HepG2 (cell line): ENCODE measurements at regions not wholly inside any gene's neighbourhood (a gene's known extent, or its start where the extent isn't known, plus 50 kb on each side); places are given as distances from the start of the nearest gene placed in this dataset.

Experiments used
- ATAC-seq: fragments of 200-7000 bp; cut with Tn5 transposase; 3 replicates; pipeline ENCODE4 v1.9.1; 2020; ENCODE audit warnings: mild to moderate bottlenecking, moderate library complexity
- BruUV-seq: library from RNA; stranded (reverse); fragments of 400-500 nt; replicated peaks from 2 replicates; lab custom pipeline; 2021; lab: Mats Ljungman, UMichigan
- CTCF ChIA-PET: fragments of 300-600 bp; formaldehyde crosslinking; extraction: SDS; loops from one replicate; lab custom pipeline; 2021; ENCODE audit warnings: low total read pairs, inconsistent platforms, low intra/inter-chr PET ratio; lab: Yijun Ruan, JAX
- POLR2A ChIA-PET: fragments of 350-600 bp; sonication (Branson Sonifier 250); formaldehyde crosslinking; loops from one replicate; lab custom pipeline; 2020; ENCODE audit warnings: antibody characterized with exemption, inconsistent platforms; lab: Yijun Ruan, JAX
- DNase-seq: peaks from one replicate; pipeline ENCODE4 v3.0.0-alpha.2; 2015; ENCODE audit warnings: low spot score
- FAIRE-seq: peaks from 3 replicates; lab custom pipeline; 2011; peaks lifted over from hg19 to GRCh38; lab: Jason Lieb, UNC
- H2AFZ ChIP-seq: one replicate; pipeline ENCODE4 v1.6.1; 2011; ENCODE audit warnings: low read length, inconsistent platforms
- H3K27ac ChIP-seq: fragments of 300-600 bp; 3 replicates; pipeline ENCODE4 v1.8.0; 2011; ENCODE audit warnings: mixed run types, mild to moderate bottlenecking, mixed read lengths, low read length, inconsistent platforms; ENCODE audit not compliant: insufficient read depth; ENCODE audit errors: extremely low read length
- H3K27me3 ChIP-seq, 2 experiments: fragments of 200-600 bp in 1 of 2; 2 replicates in 1 of 2; 3 replicates in 1 of 2; pipeline versions ENCODE4 v1.6.0 to v1.8.0; 2011; ENCODE audit warnings: low read length in 2 of 2, mild to moderate bottlenecking in 2 of 2, moderate library complexity in 2 of 2, inconsistent platforms in 1 of 2; ENCODE audit not compliant: insufficient read depth in 2 of 2, control insufficient read depth in 1 of 2
- H3K36me3 ChIP-seq, 2 experiments: fragments of 200-600 bp in 1 of 2; replicated peaks in 1 of 2; 2 replicates in 1 of 2; 3 replicates in 1 of 2; pipeline versions ENCODE4 v1.5.1 to v1.8.0; 2011; ENCODE audit warnings: low read length in 2 of 2, inconsistent platforms in 1 of 2; ENCODE audit not compliant: insufficient read depth in 2 of 2, control insufficient read depth in 1 of 2
- H3K4me1 ChIP-seq: 2 replicates; pipeline ENCODE4 v1.5.1; 2012; ENCODE audit warnings: low read length, inconsistent platforms; ENCODE audit not compliant: insufficient read depth
- H3K4me2 ChIP-seq: 2 replicates; pipeline ENCODE4 v1.6.0; 2011; ENCODE audit warnings: low read depth, low read length, inconsistent platforms
- H3K4me3 ChIP-seq, 3 experiments: fragments of 200-600 bp in 1 of 3; sonication (generic), shearing (Covaris generic) in 1 of 3; replicated peaks in 1 of 3; 2 replicates each; pipeline ENCODE4 v1.5.1; 2011 to 2016; ENCODE audit warnings: low read length in 3 of 3, inconsistent platforms in 2 of 3, low read depth in 2 of 3, mild to moderate bottlenecking in 2 of 3, control low read depth in 1 of 3, mixed read lengths in 1 of 3; ENCODE audit not compliant: insufficient read depth in 1 of 3
- H3K79me2 ChIP-seq: one replicate; pipeline ENCODE4 v1.6.1; 2011; ENCODE audit warnings: low read length, inconsistent platforms; ENCODE audit not compliant: insufficient read depth
- H3K9ac ChIP-seq: 2 replicates; pipeline ENCODE4 v1.6.0; 2011; ENCODE audit warnings: mild to moderate bottlenecking, low read depth, low read length, inconsistent platforms; ENCODE audit not compliant: insufficient read depth
- H3K9me3 ChIP-seq: 2 replicates; pipeline ENCODE4 v1.5.1; 2012; ENCODE audit warnings: mild to moderate bottlenecking, low read length
- H4K20me1 ChIP-seq: 2 replicates; pipeline ENCODE4 v1.6.0; 2011; ENCODE audit warnings: inconsistent platforms, mild to moderate bottlenecking, low read length, moderate library complexity; ENCODE audit not compliant: insufficient read depth
- CBX1 ChIP-seq: IDR thresholded peaks from one replicate; pipeline ENCODE4 v1.6.1; 2016; ENCODE audit warnings: antibody characterized with exemption, low read depth
- FOSL2 ChIP-seq: sonication (generic); formaldehyde crosslinking; IDR thresholded peaks from 2 replicates; pipeline ENCODE4 v1.4.0; 2020; ENCODE audit warnings: missing genetic modification reagents
- ISX ChIP-seq: sonication (generic); formaldehyde crosslinking; conservative IDR thresholded peaks from 2 replicates; pipeline ENCODE4 v1.5.0; 2020; ENCODE audit warnings: missing genetic modification reagents
- KDM6A ChIP-seq: IDR thresholded peaks from 2 replicates; pipeline ENCODE4 v1.6.1; 2016; ENCODE audit warnings: low read depth
- KLF16 ChIP-seq, 2 experiments: sonication (generic) in 1 of 2; formaldehyde crosslinking in 1 of 2; IDR thresholded peaks; 2 replicates each; pipeline versions ENCODE4 v1.6.1 to v1.8.0; 2016 to 2023; ENCODE audit warnings: missing genetic modification reagents in 2 of 2, missing compliant biosample characterization in 1 of 2
- PHB2 ChIP-seq: fragments of 450-650 bp; IDR thresholded peaks from 2 replicates; pipeline ENCODE4 v1.6.1; 2018; ENCODE audit not compliant: partially characterized antibody
- THAP11 ChIP-seq: IDR thresholded peaks from 2 replicates; pipeline ENCODE4 v1.6.1; 2016; ENCODE audit warnings: missing biosample characterization, missing genetic modification reagents
- ZKSCAN1 ChIP-seq: fragments of 150-350 bp; IDR thresholded peaks from 2 replicates; pipeline ENCODE4 v1.6.1; 2014; ENCODE audit warnings: low read length
- ZNF235 ChIP-seq: sonication (generic); formaldehyde crosslinking; IDR thresholded peaks from 2 replicates; pipeline ENCODE4 v1.8.1; 2023; ENCODE audit warnings: mild to moderate bottlenecking, missing genetic modification reagents, borderline replicate concordance
- ZNF24 ChIP-seq: fragments of 450-650 bp; IDR thresholded peaks from 2 replicates; pipeline ENCODE4 v1.6.1; 2017; ENCODE audit warnings: antibody characterized with exemption, mild to moderate bottlenecking
- ZNF34 ChIP-seq: sonication (generic); formaldehyde crosslinking; IDR thresholded peaks from 2 replicates; pipeline ENCODE4 v1.4.0; 2020; ENCODE audit warnings: mild to moderate bottlenecking, missing genetic modification reagents, borderline replicate concordance
- ZNF468 ChIP-seq: sonication (generic); formaldehyde crosslinking; IDR thresholded peaks from 2 replicates; pipeline ENCODE4 v1.8.0; 2022; ENCODE audit warnings: mild to moderate bottlenecking, moderate library complexity, missing genetic modification reagents
- ZNF720 ChIP-seq: sonication (generic); formaldehyde crosslinking; IDR thresholded peaks from 2 replicates; pipeline ENCODE4 v1.4.0; 2020; ENCODE audit warnings: missing genetic modification reagents
- ZNF737 ChIP-seq: sonication (generic); formaldehyde crosslinking; IDR thresholded peaks from 2 replicates; pipeline ENCODE4 v1.5.0; 2020; ENCODE audit warnings: missing genetic modification reagents, mild to moderate bottlenecking, borderline replicate concordance
- WGBS: methylation state at CpG from one replicate; pipeline ENCODE4 v1.1.6; 2017; ENCODE audit warnings: low lambda C conversion rate; 5-methylcytosine and 5-hydroxymethylcytosine counted together
- in situ Hi-C: cut with HindIII; loops from 2 replicates; pipeline ENCODE4 v1.10.0; 2017; ENCODE audit warnings: low pct_unique_long_range_greater_than_20kb; ENCODE audit not compliant: extremely low pct_ligation_motif_present
- intact Hi-C: fragments of 100-400 bp; cut with micrococcal nuclease; formaldehyde crosslinking; loops from one replicate; pipeline ENCODE4 v1.10.0; 2022; ENCODE audit not compliant: unreplicated experiment
- TF ChIP-seq, protein P1 (sequence below): sonication (generic); formaldehyde crosslinking; IDR thresholded peaks from 2 replicates; pipeline ENCODE4 v1.8.0; 2022; ENCODE audit warnings: mild to moderate bottlenecking, missing genetic modification reagents, moderate library complexity
- TF ChIP-seq, protein P2 (sequence below): sonication (generic); formaldehyde crosslinking; IDR thresholded peaks from 2 replicates; pipeline ENCODE4 v1.8.1; 2023; ENCODE audit warnings: mild to moderate bottlenecking, inconsistent platforms, moderate library complexity, missing genetic modification reagents, borderline replicate concordance
- TF ChIP-seq, protein P3 (sequence below): sonication (generic); formaldehyde crosslinking; IDR thresholded peaks from 2 replicates; pipeline ENCODE4 v1.8.1; 2023; ENCODE audit warnings: mild to moderate bottlenecking, moderate library complexity, missing genetic modification reagents

DNA sequence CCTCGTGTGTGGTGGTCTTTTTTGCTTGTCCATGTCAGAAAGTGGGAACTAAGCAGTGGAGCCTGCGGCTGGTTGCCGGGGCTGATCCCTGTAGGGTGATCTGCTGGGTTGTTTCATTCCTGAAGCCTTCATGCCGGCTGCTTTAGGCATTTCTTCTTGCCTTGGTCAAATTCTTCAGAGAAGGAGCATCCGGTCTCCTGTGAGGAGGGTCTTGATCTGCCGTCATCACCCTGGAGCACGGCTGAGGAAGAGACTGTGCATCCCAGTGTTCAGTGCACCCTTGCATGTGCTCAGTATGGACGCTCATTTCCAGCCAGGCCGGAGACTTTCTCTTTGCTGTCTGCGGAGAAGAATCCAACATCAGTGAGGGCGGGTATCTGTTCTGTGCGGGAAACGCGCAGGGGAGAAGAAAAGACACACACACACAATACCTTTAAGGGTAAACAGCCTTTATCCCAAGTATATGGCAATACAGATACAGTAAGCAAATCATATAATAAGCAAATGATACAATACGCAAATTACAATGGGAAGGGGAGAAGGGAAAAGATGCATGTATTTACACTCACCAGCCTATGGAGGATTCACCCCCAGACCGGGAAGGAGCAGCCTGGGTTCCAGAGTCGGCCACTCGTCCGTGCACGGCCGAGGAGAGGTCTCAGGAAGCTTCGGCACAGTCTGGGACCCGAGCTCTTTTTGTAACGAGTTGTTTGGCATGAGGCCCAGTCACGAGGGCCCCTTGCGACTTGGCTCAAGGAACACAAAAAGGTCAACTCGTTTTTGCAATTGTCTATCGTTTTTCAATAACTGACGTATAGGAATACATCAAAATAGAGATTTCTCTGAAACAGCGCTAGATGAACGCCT lies 1366.8 kb upstream of the TMEM132C start:
- FAIRE-seq: no peak
- POLR2A ChIA-PET: no interaction called here
- TF ChIP-seq ZNF468 (CRISPR knock-in tag) (no peak), KLF16 (CRISPR knock-in tag; IDR thresholded peaks at IDR 0.05) (no peak), KDM6A (no peak), ZNF737 (CRISPR knock-in tag) (no peak), ZKSCAN1 (no peak), ZNF235 (CRISPR knock-in tag) (no peak), ZNF24 (no peak), PHB2 (no peak), ISX (CRISPR knock-in tag) (no peak), THAP11 (CRISPR knock-in tag) (no peak), ZNF34 (CRISPR knock-in tag) (no peak), FOSL2 (CRISPR knock-in tag) (no peak), CBX1 (no peak), ZNF720 (no peak)
- TF ChIP-seq, protein P1, sequence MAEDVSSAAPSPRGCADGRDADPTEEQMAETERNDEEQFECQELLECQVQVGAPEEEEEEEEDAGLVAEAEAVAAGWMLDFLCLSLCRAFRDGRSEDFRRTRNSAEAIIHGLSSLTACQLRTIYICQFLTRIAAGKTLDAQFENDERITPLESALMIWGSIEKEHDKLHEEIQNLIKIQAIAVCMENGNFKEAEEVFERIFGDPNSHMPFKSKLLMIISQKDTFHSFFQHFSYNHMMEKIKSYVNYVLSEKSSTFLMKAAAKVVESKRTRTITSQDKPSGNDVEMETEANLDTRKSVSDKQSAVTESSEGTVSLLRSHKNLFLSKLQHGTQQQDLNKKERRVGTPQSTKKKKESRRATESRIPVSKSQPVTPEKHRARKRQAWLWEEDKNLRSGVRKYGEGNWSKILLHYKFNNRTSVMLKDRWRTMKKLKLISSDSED: no peak
- TF ChIP-seq, protein P2, sequence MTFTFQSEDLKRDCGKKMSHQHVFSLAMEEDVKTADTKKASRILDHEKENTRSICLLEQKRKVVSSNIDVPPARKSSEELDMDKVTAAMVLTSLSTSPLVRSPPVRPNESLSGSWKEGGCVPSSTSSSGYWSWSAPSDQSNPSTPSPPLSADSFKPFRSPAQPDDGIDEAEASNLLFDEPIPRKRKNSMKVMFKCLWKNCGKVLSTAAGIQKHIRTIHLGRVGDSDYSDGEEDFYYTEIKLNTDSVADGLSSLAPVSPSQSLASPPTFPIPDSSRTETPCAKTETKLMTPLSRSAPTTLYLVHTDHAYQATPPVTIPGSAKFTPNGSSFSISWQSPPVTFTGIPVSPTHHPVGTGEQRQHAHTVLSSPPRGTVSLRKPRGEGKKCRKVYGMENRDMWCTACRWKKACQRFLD: no peak
- TF ChIP-seq, protein P3, sequence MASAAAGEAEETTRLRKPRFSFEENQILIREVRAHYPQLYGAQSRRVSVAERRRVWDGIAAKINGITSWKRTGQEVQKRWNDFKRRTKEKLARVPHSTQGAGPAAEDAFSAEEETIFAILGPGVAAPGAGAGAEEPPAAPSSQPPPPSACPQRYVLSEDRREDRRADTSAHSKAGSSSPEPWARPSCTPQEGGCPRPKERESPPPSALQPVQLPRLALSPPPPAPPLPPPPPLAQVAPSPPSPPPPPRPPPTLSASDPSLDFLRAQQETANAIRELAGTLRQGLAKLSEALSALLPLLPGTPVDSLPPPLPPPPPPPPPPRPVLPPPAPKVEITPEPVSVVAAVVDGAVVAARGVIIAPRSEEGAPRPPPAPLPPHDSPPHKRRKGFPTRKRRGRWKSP (CRISPR knock-in tag): no peak

More for the DNA sequence above, 1366.8 kb upstream of the TMEM132C start:
- WGBS: 20% methylated on average over 27 of the region's 31 CpGs
- no peaks in the 10 kb centered on the region for H3K27me3 ChIP-seq
- no TSS peak for BruUV-seq
- ATAC-seq (no peak), DNase-seq (no peak)
- H3K79me2 ChIP-seq: no peaks in the 10 kb centered on the region
- in situ Hi-C loops (no loop called here), intact Hi-C loops (no loop called here)
- no peak overlapping the region for H3K9ac ChIP-seq
- H3K4me2 ChIP-seq: no peak overlapping the region
- H2AFZ ChIP-seq: no peak overlapping the region
- CTCF ChIA-PET: no interaction called here
- no peak overlapping the region for H3K27ac ChIP-seq
- H3K36me3 ChIP-seq: no peaks in the 10 kb centered on the region
- no peaks in the 10 kb centered on the region for H3K4me1 ChIP-seq
- H4K20me1 ChIP-seq: no peaks in the 10 kb centered on the region
- H3K4me3 ChIP-seq: no peak overlapping the region
- H3K9me3 ChIP-seq: peaks cover 47% of the 10 kb centered on the region
